Spleen (tissue), 7 donors: ENCODE measurements at regions not wholly inside any gene's neighbourhood (a gene's known extent, or its start where the extent isn't known, plus 50 kb on each side); places are given as distances from the start of the nearest gene placed in this dataset.

Source experiments
- POLR2A ChIP-seq, 3 donors: fragments of 450-650 bp; IDR thresholded peaks; one replicate each; pipeline ENCODE4 v1.5.1; 2017; ENCODE audit warnings: antibody characterized with exemption in 3 of 3, mild to moderate bottlenecking in 1 of 3
- POLR2AphosphoS5 ChIP-seq, 3 donors: sonication (generic); formaldehyde crosslinking; IDR thresholded peaks; one replicate each; pipeline ENCODE4 v1.5.1; 2017; ENCODE audit warnings: antibody characterized with exemption in 3 of 3
- TF ChIP-seq, protein P1 (sequence below), 11 experiments: fragments of 200-600 bp in 7 of 11; fragments of 450-650 bp in 4 of 11; sonication (generic) in 4 of 11; IDR thresholded peaks in 8 of 11; conservative IDR thresholded peaks in 3 of 11; 1 replicate in 7 of 11; 2 replicates in 4 of 11; pipeline versions ENCODE4 v1.4.0 to v1.8.0; 2016 to 2021; ENCODE audit warnings: antibody characterized with exemption in 11 of 11, inconsistent platforms in 4 of 11, mild to moderate bottlenecking in 1 of 11
- donor health status: DM: no; HTN: no; CAD: no; lungs with moderate emphysema.
- donor health status: DM: no; HTN: no; CAD: no.
- donor health status: DM: no; HTN: no; CAD: no.

DNA sequence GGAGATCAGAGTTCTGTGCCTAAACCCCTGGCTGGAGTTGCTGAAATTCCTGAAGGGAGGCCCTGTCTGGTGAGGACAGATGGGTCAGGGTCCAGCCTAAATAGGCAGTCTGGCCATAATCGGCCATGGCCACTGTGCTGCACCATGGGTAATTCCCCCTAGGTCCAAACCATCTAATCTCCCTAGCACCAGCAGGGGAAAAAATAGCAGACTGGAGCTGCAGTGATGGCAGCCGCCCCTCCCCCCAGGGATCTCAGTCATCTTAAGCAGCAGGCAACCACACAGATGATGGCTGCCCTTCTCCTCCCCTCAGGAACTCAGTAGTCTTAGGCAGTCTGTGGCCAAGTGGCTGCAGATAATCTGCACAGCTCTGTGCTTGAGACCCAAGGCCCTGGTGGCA lies 68.4 kb upstream of the CD96 start:
- TF ChIP-seq, protein P1, sequence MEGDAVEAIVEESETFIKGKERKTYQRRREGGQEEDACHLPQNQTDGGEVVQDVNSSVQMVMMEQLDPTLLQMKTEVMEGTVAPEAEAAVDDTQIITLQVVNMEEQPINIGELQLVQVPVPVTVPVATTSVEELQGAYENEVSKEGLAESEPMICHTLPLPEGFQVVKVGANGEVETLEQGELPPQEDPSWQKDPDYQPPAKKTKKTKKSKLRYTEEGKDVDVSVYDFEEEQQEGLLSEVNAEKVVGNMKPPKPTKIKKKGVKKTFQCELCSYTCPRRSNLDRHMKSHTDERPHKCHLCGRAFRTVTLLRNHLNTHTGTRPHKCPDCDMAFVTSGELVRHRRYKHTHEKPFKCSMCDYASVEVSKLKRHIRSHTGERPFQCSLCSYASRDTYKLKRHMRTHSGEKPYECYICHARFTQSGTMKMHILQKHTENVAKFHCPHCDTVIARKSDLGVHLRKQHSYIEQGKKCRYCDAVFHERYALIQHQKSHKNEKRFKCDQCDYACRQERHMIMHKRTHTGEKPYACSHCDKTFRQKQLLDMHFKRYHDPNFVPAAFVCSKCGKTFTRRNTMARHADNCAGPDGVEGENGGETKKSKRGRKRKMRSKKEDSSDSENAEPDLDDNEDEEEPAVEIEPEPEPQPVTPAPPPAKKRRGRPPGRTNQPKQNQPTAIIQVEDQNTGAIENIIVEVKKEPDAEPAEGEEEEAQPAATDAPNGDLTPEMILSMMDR (IDR thresholded peaks at IDR 0.05 in 8 of 11, conservative IDR thresholded peaks at IDR 0.05 in 3 of 11), result no peak
- TF ChIP-seq POLR2A (IDR thresholded peaks at IDR 0.05) (no peak), POLR2AphosphoS5 (IDR thresholded peaks at IDR 0.05) (no peak)
